ENCODE measurements at regions not wholly inside any gene's neighbourhood (a gene's known extent, or its start where the extent isn't known, plus 50 kb on each side); places are given as distances from the start of the nearest gene placed in this dataset.
A peak's percentile ranks its signal among the peaks of the same experiment; 100 is the strongest.
"Not testable (repeated sequence)": the region's sequence is repeated elsewhere in the genome, so short reads cannot be mapped to it uniquely, and the experiment has no call there.

DNA sequence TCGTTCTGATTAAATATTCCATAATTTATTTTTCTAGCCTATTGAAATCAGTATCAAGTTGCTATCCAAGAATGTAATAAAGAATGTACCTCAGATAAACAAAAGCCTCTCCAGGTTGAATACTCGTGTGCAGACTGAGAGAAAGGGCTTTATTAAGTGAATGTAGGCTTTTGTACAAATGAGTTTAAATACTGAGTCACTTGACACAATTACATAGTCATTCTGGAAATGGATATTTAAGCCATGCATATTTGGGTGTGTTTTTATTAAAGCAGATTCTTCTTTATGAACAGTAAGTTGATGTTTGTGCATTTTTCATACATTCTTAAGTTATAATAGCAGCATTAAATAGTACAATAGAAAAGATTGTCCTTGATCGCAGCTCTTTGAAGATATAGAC lies 139.8 kb upstream of the GK2 start:
- DNase-seq (ENCODE audit: low spot score), result no peak

DNA sequence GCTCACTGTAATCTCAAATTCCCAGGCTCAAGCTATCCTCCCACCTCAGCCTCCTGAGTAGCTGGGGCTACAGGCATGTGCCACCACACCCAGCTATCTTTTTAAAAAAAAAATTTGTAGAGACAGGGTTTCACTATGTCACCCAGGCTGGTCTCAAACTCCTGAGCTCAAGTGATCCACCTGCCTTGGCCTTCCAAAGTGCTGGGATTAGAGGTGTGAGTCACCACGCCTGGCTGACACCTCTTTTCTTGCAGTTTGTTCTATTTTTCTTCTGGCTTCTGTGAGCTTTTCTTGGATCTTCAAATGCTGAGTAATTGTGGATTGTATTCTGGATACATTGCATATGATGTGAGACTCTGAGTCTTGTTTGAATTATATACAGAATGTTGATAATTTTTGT lies 137.3 kb upstream of the GK2 start:
- not testable (repeated sequence) for DNase-seq (ENCODE audit: low spot score)

DNA sequence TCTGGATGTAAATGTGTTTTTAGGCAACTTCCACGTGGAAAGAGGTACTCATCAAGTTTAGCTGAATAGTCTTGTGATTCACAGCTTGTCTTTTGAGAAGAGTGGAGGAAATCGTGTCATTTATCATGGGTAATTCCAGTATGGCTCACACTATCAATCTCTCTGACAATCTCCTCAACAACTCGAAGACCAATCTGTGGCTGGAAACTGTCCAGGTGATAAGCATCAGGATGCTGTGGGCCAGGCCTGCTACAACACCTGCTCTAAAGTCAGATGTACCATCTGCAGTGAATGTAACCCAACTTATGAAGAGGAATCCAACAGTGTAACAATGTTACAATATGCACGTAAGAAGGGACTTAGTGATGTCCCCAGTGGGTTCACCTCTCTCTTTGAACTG lies 132.1 kb upstream of the GK2 start:
- no peak for DNase-seq (ENCODE audit: low spot score)

DNA sequence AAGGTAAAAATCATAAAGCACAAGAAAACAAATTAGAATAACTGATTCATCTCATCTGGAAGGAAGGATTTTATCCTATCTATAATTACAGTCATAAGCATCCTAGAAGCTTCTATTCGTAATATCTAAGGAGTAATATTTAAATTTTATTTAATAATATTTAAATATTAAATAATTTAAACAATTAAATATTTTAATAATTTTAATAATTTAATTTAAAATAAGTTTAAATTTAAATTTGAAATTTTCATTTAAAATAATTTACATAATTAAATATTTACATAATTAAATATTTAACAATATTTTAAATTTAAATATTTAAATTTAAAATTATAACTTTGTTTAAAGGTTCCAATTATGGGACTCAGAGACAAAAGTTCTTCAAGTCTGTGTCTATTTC lies 127.5 kb upstream of the GK2 start:
- DNase-seq (ENCODE audit: low spot score), result no peak

DNA sequence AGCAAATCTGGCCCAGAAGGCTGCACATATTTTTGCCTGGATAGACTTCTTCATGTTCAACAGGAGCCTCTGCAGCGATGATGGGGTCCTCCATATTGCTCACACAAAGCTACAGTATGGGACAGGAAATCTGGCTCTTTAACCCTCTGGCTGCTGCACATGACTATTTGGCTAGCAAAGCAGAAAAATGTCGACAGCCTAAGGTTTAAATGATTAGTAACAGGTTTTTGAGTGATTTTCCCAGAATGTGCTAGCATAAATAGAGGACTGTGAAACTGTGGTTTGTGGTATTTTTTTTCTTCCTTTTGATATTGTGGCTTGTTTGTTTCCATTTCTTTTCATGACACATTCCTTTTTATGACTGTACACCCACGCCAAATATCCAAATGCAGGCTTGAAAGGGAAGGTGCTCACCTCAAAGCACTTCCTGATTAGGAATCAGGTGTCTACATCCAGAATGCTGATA lies 120.2 kb upstream of the GK2 start:
- DNase-seq (ENCODE audit: low spot score), result peak; percentile 6

DNA sequence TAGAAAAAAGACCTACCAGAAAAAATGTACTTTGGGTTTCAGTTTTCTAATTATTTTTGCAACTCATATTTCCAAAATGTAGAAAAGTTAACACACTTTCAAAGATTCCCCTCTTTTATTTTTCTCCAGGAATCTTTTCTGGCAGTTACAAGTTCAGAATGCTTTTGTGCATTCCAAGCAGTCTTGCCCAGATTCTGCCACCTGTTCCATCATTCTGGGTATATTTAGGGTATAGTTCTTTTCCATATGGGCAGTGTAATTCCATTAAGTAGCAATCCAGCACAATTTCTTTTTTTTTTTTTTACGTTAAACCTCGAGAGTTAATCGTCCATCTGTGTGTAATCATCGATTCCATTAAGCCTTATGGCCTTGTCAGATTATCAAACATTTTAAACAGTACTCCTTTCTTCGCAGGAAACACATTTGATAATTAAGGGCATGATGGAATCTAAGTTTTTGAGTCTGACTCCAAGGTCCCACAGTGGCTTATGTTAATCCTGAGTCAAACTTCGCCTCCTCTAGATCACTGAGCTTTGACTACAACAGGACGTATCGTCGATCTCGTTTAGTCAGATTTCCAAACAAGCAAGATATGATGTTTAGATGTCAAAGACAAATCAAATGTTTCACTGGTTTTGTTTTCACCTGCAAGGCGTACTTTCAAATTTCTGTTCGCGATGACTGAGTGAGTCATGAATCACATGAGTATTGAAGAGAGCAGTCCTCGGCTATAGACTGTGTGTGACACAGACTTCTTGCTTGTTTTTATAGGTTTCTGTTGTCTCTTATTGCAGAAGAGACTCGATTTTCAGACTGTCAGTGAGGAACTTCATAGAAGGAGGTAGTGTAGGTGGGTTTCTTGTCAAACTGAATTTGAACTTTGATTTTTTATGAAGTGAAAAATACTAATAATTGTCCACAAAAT lies 118.9 kb upstream of the GK2 start:
- no peak for DNase-seq (ENCODE audit: low spot score)

DNA sequence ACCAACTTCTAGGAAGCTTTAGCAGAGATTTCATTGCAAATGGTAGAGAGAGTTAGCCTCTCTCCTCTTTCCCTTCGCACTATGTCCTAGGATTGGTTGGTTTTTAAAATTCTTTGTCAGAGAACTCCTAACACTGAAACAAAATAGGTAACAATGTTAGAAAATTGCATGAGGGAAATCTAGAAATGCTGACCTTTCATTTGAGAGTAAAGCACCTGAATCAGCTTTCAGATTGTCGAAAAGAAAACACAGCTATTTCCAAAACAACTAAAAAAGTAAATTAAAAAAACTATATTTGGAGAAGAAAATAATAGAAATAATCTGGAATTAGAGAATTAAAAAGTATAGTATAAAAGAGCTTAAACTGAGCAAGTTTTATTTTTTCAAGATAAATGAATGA lies 108.1 kb upstream of the GK2 start:
- DNase-seq (ENCODE audit: low spot score), result no peak

DNA sequence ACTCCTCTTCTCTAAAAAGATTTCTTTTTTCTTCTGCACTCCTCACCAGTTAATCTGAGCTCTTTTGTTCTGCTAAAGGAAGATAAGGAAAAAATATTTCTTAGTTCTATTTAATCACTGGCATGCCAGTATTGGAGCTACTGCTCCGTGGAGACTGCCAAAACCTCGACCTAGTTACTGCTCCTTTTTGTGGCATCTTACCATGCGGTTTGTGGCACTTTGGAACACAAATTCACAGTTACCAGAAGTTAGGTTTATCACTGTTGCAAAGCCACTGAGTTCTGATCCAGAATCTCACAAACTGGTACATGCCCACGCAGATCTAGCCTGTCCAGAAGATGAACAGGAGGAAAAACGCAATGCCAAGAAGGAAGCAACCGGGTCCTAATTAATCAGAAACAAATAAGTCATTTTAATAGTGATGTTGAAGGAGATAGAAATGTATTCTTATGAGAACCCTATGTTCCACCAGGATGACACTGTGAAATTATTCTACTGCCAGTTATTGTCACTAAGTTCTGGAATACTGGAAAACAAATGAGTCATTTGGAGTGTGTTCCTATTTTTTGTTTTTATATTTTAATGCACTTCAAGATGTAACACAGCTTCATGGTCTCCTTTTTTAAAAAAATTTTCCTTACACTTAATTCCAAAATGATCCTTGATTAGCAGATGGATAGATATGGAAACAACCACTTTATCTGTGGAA lies 106.7 kb upstream of the GK2 start:
- no peak for DNase-seq (ENCODE audit: low spot score)

DNA sequence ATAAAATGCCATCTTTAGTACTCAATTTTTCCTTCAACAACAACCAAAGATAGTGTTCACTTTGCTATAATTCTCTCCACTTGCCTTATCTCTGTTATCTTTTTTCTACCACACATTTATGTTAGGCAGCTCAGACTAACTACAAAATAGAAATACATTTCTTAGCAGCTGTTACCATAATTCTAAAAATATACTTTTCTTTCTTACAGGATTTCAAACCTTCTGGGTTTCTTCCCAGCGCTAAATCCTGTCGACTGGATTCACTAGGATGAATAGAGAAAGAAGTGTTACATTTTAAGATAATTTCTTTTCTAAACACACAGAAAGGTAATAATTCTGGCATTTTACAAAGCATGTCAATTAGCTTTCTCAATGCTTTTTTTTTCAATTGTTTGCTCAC lies 105.5 kb upstream of the GK2 start:
- no peak for DNase-seq (ENCODE audit: low spot score)

DNA sequence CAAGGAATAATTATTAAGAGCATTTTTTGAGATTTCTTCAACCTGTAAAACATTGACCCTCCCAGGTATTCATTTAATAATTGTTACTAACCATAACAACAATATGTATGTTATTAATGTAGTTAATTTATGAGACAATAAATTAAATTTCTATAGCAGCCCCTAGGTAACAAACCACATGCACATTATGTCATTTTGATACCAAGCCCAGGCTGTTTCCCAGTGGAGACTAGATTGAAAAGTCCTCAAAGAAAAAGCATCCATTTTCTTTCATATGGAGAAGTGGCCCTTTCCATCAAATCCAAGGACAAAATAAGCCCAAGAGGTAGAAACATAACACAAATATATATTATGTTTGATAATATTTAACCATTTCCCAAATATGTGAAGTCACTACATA lies 104.3 kb upstream of the GK2 start:
- DNase-seq (ENCODE audit: low spot score), result no peak

DNA sequence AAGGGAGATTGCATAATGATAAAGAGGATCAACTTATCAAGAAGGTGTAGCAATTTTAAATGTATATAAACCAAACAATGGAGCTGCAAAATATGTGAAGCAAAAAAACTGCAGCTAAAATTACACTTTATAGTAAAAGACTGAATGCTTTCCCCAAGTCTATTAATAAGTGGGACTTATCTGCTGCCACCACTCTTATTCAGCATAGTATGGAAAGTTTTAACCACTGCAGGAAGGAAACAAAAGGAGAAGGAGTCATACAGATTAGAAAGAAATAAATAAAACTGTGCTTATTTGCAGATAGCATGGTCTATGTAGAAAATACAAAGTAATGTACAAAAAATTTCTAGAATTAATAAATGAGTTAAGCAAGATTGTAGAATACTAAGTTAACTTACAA lies 94.1 kb upstream of the GK2 start:
- no peak for DNase-seq (ENCODE audit: low spot score)

DNA sequence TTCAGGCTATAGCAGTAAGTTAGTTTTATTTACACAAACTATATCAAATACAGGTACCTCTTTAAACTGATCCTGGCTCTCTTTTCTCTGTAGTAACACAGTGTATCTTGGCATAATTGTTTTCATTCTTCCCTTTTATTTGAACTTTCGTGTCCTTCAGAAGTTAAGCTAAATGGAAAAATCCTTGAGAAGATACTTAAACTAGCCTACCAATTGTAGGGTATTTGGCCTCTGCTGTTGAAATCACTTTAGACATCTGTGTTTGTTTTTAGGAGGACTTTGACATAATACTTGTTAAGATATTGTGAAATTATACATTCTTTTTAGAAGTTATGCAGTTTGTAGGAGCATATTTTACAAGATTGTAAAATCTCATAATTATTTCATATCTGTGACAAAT lies 90.3 kb upstream of the GK2 start:
- no peak for DNase-seq (ENCODE audit: low spot score)

DNA sequence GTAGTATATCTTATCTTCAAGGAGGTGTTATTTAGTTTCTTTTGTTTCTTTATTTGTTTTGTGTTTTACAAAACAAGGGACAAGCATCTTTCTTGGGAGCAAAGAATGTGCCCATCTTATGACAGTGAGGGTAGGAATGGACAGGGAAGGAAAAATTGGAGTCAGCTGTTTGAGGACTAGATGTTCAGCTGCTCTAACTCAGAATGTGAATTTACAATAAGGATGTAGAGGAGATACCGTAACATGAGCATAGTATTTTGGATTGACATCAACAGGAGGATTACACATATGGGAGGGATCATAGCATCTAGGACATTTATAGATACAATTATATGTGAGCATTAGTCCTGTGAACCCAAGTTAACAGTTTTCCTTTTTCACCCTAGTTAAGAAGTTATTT lies 89.0 kb upstream of the GK2 start:
- DNase-seq (ENCODE audit: low spot score), result no peak

DNA sequence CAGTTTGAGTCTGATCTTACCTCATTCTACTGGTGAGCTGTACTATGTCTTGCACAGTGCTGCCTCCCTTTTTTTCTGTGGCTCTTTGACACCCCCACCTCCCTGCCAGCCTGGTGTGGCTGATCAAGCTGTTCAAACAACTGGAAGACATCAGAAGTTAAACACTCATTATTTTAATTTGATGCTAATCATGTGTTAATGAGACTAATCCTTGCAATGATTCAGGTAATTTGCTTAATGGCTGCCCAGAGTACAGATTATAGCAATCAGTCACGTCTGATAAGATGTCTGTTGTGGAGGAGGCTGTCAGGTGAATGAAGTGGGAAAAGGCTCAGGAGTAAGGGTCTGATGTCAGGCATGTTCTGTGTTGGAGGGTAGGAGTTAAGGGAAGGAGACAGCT lies 87.4 kb upstream of the GK2 start:
- DNase-seq (ENCODE audit: low spot score), result no peak

DNA sequence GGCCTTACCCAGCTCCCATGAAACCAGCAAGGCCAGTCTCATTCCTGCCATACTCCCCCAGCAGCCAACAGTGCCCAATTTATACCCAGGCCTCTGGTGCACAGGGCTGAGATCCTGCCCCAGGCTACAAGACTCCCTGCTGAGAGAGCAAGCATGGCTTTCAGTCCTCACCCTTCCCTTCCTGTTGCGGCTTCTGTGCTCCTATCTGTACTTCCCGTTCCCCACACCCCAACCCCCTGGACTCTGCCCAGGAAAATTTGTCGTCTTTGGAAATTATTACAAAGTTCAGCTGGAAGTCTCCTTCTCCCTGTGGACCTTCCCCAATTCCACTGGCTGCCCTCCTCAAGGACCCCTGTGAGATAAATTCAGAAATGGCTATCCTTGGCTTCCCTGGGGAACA lies 84.1 kb upstream of the GK2 start:
- DNase-seq (ENCODE audit: low spot score), result no peak

DNA sequence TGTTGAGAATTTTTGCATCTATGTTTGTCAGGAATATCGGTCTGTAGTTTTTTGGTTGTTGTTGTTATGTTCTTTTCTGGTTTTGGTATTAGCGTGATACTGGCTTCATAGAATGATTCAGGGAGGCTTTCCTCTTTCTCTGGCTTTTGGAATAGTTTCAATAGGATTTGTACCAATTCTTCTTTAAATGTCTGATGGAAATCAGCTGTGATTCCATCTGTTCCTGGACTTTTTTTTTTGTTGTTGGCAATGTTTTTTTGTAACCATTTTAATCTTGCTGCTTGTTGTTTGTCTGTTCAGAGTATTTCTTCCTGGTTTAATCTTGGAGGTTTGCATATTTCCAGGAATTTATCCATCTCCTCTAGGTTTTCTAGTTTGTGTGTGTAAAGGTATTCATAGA lies 81.5 kb upstream of the GK2 start:
- DNase-seq (ENCODE audit: low spot score), result no peak

DNA sequence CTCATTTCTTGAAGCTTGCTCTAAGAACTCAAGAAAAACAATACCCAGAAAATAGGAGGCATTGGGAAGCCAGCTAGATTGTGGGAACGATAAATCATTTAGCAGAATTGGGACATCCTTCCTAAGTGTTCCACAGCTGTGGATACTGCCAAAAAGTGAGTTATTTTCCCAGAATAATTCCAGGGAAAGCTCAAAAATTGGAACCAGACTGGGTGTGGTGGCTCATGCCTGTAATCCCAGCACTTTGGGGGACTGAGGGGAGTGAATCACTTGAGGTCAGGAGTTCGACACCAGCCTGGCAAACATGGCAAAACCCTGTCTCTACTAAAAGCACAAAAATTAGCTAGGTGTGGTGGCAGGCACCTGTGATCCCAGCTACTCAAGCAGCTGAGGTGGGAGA lies 68.2 kb upstream of the GK2 start:
- no peak for DNase-seq (ENCODE audit: low spot score)

DNA sequence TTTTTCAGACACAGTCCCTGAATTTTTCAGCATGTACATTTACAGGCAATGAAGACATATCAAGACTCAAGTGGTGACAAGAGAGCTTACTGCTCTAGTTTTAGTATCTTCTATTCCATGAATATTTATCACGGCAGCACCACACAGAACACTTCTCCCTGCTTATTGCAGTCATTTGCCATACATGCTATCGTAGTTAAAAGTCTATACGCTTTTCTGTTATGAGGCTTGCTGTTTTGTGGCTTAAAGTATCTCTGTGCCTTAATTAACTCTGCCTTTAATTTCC lies 65.4 kb upstream of the GK2 start:
- DNase-seq (ENCODE audit: low spot score), result no peak

DNA sequence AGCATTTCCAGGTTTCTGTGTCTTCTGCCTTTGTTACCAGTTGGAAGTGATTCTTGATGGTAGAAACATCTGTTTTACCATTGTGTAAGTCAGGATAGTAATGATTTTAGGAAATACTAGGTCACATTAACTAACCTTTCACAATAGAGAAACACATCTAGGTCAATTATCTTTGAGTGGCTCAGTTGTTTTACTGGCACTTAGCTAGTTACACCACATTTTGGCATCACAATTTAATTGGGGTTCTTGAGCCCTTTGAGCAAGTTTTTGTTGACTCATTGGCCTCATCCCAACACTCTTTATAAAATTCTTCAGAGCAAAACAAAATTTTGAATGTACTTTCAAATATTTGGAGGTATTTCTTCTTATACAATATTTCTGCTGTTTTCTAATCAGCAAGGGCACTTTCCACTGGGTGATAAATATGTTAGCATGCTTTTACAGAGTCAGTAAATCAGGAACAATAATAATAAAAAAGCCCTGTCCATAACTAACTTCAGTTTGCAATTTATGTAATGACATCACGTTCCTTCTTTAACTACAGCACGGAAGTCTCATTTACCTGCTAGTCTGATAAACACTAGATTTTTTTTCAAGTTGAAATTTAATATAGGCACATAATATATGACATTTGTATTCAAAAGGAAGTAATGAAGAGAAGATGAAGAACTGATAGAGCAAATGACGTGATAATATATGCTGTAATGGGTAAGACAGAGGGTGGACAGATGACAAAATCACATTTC lies 64.8 kb upstream of the GK2 start:
- no peak for DNase-seq (ENCODE audit: low spot score)

DNA sequence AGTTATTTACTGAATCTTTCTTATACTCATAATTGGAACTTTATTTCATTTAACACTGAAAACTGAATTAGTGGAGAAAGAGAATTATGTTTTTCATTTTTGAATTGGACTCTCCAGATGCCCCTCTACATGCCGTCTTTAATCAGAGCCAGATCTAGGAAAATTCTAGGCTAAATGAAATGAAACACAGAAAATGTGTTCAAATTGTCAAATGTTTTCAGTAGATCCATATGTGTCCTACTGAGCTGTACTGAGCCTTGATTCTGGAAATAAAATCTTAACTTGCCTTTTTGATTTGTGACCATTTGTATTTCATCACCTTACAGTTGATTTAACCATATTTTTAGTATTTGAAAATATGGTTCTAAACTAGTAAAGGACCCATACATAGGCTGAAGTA lies 64.0 kb upstream of the GK2 start:
- no peak for DNase-seq (ENCODE audit: low spot score)

DNA sequence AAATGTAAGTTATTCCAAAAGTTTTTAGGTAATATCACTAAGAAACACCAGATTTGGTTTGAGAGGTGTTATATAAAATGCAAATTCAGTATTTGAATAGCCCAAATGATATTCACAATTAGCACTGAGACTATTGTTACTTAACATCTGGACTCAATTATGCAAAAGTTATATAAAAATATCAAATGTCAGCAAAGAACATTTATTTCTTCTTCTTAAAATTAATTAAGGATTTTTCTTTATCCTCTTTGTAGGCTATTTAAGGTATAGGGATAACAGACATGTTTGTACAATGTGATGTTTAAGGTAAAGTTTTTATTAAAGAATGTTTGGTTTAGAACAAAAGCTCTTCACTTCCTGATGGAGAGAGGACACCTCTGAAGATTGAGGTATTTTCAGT lies 63.3 kb upstream of the GK2 start:
- DNase-seq (ENCODE audit: low spot score), result no peak

DNA sequence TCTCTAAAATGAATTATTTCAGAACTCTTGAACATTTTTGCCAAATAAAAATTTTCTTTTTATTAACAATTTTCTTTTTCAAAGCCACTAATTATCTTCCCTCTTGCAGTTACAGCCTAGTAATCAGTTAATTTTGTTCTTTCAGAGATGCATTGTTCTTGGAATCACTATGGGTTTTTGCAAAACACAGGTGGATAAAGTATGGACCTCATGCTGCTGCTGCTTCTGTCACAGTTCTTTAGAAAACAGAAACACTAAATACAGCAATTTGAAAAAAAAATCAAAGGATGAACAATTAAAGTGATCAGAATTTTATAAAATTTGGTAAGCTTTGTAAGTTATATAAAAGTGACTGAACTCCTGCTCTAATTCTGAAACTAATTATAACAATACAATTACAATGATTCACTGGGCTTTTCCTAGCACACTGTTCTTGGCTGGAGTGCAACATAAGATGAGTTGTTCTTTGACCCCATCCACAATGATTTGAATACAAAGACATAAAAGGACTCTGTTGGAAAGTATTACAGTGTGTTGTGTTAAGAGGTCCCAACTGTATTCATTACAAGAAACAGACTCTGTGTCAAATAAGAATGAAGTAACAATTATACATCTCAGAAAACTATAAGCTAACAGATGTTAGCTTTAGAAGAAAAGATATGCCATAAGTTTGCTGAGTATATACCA lies 59.4 kb upstream of the GK2 start:
- no peak for DNase-seq (ENCODE audit: low spot score)

DNA sequence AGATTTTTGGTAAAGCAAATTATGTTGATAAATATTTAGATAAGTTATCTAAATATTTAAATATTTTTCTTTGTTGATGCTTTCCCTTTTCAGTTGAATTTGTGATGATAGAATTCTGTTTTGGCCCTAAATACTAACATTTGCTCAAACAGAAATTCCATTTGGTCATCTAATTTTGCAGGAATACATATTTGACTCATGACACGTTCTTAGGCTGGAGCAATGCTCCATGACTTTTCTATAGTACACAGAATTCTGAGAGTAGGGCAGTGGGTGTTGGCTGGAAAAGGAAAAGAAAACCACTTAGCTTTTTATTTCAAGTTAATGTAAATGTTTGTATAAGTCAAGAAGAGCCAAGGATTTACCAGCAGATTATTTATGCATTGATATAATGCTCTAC lies 58.6 kb upstream of the GK2 start:
- DNase-seq (ENCODE audit: low spot score), result no peak

Data from kidney tubule cell (primary cell).